AG10803 (cell line): ENCODE measurements at regions not wholly inside any gene's neighbourhood (a gene's known extent, or its start where the extent isn't known, plus 50 kb on each side); places are given as distances from the start of the nearest gene placed in this dataset.

Experiments
- DNase-seq: peaks from one replicate; pipeline ENCODE4 v3.0.0; 2010; ENCODE audit warnings: low read depth
- H3K4me3 ChIP-seq: 2 replicates; pipeline ENCODE4 v1.5.1; 2011; ENCODE audit warnings: mild to moderate bottlenecking, low read length, control low read depth
- CTCF ChIP-seq: conservative IDR thresholded peaks from 2 replicates; pipeline ENCODE4 v1.5.1; 2011; ENCODE audit warnings: mild to moderate bottlenecking, low read length, control low read depth, inconsistent platforms

DNA sequence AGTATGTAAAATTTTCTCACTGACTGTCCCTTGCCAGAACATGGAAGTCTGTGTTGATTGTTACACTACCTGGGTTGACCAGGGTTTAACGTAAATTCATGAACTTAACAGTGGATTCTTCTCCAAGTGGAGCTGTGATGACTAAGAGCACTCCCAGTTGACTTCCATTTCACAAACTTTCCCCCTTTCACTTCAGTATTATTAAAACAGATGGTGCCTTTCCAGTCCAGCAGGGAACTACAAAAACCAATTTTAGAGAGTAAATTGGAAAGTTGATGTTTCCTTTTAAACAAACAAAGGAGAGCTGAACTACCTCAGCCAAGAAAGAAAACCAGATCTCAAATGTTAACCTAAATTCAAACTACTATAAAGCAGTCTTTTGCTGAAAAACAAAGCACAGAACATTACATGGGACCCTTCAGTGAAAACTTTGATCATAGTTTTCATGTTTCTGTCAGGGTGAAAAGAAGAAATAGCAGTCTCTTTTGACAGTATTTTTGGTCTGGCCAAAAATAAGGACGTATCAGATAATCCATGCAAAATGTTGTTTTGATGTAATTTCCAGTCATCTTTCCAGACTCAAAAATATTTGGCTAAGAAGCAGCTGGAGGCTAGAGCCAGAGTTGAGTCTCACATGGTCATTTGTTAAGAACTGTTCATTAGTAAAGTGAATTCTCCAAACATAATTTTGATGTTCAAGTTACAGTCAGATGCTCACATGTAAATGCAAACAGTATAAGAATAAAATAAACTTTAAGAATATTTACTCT, 479.9 kb upstream of the AKR1E2 start:
- no peak overlapping the region for H3K4me3 ChIP-seq
- no peak for TF ChIP-seq CTCF
- DNase-seq = peak; percentile 18

DNA sequence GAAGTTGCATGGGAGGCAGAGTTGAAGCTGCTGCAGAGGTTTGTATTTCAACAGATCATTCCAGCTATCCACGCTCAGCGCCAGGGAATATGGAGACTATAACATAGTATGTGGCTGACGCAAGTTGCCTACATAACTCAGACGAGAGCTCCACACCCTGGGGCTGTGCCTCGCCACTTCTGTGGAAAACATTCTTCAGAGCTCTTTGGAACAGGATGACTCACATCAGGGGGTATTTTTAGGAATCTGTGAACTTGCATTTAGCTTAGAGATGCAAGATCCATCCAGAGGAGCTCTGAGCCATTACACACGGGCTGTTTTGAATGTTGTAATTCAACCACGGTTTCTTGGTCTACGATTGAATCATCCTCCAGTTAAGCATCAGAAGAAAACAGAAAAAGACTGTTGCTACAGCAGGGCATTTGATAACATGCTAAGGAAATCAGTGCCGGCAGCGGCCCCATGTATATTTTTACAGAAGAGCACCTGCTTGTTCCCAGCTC, 481.5 kb upstream of the AKR1E2 start:
- no peak overlapping the region for H3K4me3 ChIP-seq
- DNase-seq = peak; percentile 100
- peak; percentile 43 for TF ChIP-seq CTCF

- 0 out of 2 replicates have a peak, but pooled peaks have one; percentile 13 for TF ChIP-seq CTCF
- no peak overlapping the region for H3K4me3 ChIP-seq
- peak; percentile 28 for DNase-seq
Measured at GRCh38 chr10:4343873-4344272, 482.1 kb upstream of the AKR1E2 start.

DNA sequence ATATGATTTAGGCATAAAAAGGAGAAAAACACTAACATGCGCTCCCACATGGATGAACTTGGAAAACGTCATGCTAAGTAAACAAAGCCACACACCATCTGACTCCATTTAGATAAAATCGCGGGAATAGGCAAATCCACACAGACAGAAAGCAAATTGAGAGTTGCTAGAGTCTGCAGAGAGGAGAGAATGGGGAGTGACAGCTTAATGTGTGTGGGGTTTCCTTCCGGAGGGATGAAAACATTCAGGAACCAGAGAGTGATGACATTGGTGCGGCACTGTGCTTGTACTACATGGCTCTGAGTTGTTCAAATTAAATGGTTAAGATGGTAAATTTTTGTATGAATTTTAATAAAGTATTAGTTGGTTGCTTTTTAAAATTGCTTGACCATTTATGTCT, 482.9 kb upstream of the AKR1E2 start:
- H3K4me3 ChIP-seq = no peak overlapping the region
- no peak for DNase-seq
- no peak for TF ChIP-seq CTCF

- H3K4me3 ChIP-seq = no peak overlapping the region
- no peak for DNase-seq
- no peak for TF ChIP-seq CTCF
Measured at GRCh38 chr10:4338768-4339167, 487.2 kb upstream of the AKR1E2 start.

DNA sequence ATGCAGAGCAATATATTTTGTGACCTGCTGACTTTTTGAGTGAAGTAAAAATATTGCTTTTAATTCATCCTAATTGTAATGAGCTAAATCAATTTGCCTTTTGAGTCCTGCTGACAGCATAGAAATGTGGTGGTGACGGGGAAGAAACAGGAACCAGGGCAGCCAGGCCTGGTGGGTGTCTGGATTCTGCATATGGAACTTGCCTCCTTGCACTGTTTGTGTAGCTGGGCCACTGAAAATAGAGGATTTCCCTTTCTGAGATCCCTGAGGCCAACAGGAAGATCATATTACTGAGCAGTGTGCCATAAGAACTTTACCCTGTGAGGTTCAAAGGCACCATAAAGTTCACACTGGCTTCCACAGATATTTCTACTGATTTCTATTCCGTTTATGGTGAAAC, 488.4 kb upstream of the AKR1E2 start:
- DNase-seq = no peak
- TF ChIP-seq CTCF = no peak

GRCh38 chr10:4334871-4335270, 491.1 kb upstream of the AKR1E2 start:
- no peak for DNase-seq
- TF ChIP-seq CTCF = no peak
- no peak overlapping the region for H3K4me3 ChIP-seq

More for the DNA sequence above, 488.4 kb upstream of the AKR1E2 start:
- H3K4me3 ChIP-seq = no peak overlapping the region
